DOHH2 (cell line): ENCODE measurements at regions not wholly inside any gene's neighbourhood (a gene's known extent, or its start where the extent isn't known, plus 50 kb on each side); places are given as distances from the start of the nearest gene placed in this dataset.

Source experiments
- EZH2phosphoT487 ChIP-seq: fragments of 200-600 bp; sonication (generic); IDR thresholded peaks from 2 replicates; pipeline ENCODE4 v1.6.1; 2017; ENCODE audit warnings: borderline replicate concordance, mild to moderate bottlenecking, antibody characterized with exemption, low read length, moderate library complexity, mixed read lengths
- TF ChIP-seq, protein P1 (sequence below): fragments of 200-600 bp; sonication (generic); IDR thresholded peaks from one replicate; pipeline ENCODE4 v1.5.1; 2014; ENCODE audit warnings: antibody characterized with exemption, mild to moderate bottlenecking, low read depth, low read length; ENCODE audit not compliant: poor library complexity, severe bottlenecking

DNA sequence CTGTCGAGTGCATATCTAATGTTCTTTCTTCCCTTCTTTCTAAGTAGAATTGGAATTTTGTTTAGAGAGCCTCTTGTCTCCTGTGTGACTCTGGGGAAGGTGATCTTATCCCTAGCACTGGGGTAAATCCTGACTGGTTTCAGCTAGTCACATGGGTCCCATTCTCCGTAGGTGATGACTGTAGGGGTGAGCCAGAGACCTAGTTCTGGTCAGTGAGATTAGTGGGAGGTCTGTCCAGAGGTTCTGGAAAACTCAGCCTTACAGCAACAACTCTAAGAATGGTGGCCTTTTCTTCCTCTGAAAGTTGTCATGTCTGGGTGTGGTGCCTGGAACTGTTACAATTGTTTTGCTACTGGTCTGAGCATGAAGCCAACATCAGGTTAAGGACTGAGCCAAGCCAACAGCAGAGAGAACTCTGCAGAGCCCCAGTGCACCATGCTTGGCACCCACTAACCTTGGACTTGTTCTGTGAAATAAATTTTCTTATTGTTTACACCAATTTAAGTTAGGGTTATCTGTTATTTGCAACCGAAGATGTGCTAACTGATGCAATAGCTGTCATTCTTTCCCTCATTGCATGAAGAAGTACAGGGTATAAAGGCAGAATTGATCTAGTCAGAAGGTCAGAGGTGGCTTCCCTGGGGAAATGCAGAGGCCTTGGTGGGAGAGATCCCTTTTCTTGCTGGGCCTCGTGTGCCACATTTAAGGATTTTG lies 56.8 kb upstream of the TULP4 start:
- TF ChIP-seq EZH2phosphoT487, result no peak
- TF ChIP-seq, protein P1, sequence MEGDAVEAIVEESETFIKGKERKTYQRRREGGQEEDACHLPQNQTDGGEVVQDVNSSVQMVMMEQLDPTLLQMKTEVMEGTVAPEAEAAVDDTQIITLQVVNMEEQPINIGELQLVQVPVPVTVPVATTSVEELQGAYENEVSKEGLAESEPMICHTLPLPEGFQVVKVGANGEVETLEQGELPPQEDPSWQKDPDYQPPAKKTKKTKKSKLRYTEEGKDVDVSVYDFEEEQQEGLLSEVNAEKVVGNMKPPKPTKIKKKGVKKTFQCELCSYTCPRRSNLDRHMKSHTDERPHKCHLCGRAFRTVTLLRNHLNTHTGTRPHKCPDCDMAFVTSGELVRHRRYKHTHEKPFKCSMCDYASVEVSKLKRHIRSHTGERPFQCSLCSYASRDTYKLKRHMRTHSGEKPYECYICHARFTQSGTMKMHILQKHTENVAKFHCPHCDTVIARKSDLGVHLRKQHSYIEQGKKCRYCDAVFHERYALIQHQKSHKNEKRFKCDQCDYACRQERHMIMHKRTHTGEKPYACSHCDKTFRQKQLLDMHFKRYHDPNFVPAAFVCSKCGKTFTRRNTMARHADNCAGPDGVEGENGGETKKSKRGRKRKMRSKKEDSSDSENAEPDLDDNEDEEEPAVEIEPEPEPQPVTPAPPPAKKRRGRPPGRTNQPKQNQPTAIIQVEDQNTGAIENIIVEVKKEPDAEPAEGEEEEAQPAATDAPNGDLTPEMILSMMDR, result no peak
